ENCODE measurements at regions not wholly inside any gene's neighbourhood (a gene's known extent, or its start where the extent isn't known, plus 50 kb on each side); places are given as distances from the start of the nearest gene placed in this dataset.

GRCh38 chr10:45199205-45199740 is 116.1 kb downstream of the OR13A1 start:
- DNase-seq (ENCODE audit: low read depth), result no peak
- no peak for TF ChIP-seq MAX (IDR thresholded peaks at IDR 0.05; ENCODE audit: low read depth, low read length)
- no peak for TF ChIP-seq MYC (IDR thresholded peaks at IDR 0.05; ENCODE audit: low read depth, low read length)
- no peak for TF ChIP-seq CTCF (IDR thresholded peaks at IDR 0.05; ENCODE audit: low read depth, low read length)
- TF ChIP-seq POLR2A (IDR thresholded peaks at IDR 0.05; ENCODE audit: extremely low read depth, insufficient read length), result no peak
- H3K4me3 ChIP-seq (ENCODE audit: low read depth, low read length), result no peak overlapping the region

- TF ChIP-seq MAX (IDR thresholded peaks at IDR 0.05; ENCODE audit: low read depth, low read length), result no peak
- no peak overlapping the region for H3K4me3 ChIP-seq (ENCODE audit: low read depth, low read length)
- DNase-seq (ENCODE audit: low read depth), result no peak
These were observed 114.1 kb downstream of the OR13A1 start for GRCh38 chr10:45201271-45201670.

GRCh38 chr10:45202242-45202641 is 113.2 kb downstream of the OR13A1 start:
- DNase-seq (ENCODE audit: low read depth), result no peak
- no peak overlapping the region for H3K4me3 ChIP-seq (ENCODE audit: low read depth, low read length)
- TF ChIP-seq MYC (IDR thresholded peaks at IDR 0.05; ENCODE audit: low read depth, low read length), result no peak
- no peak for TF ChIP-seq MAX (IDR thresholded peaks at IDR 0.05; ENCODE audit: low read depth, low read length)
- no peak for TF ChIP-seq POLR2A (IDR thresholded peaks at IDR 0.05; ENCODE audit: extremely low read depth, insufficient read length)
- no peak for TF ChIP-seq CTCF (IDR thresholded peaks at IDR 0.05; ENCODE audit: low read depth, low read length)

DNA sequence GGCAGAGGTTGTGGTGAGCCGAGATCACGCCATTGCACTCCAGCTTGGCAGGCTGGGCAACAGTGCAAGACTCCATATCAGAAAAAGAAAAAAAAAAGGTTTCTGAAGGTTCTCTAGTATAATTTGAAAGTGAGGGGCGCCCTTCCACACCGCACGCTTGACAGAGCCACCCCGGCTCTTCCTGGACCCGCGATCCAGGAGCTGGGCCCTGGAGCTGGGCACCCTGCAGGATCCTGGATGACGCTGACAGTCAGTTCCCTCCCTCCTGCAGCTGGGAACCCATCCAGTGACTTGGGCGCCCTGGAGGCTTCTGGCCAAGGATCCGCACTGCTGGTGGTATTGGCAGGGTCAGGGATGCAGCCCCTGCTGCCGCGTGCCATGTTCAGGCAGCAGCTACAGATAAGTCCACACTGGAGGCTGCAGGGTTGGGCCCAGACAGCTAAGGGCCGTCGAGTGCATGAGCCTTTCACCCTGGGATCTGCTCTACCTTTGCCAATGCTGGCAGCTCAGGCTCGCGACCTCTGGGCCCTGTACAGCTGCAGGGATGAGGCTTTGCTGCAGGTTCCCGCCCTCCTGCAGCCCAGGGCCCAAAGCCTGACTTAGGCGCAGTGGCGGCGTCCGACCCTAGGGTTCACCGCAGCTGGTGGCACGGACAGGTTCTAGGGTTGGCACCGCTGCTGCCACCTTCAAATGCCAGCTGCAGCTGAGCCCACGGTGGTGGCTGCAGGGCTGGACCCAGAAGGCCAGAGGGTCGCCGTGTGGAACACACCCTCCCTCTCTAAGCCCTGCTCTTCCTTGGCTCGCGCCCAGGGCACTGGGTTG is 110.2 kb downstream of the OR13A1 start:
- no peak for DNase-seq (ENCODE audit: low read depth)
- no peak for TF ChIP-seq MAX (IDR thresholded peaks at IDR 0.05; ENCODE audit: low read depth, low read length)
- no peak for TF ChIP-seq MYC (IDR thresholded peaks at IDR 0.05; ENCODE audit: low read depth, low read length)
- TF ChIP-seq POLR2A (IDR thresholded peaks at IDR 0.05; ENCODE audit: extremely low read depth, insufficient read length), result no peak
- TF ChIP-seq CTCF (IDR thresholded peaks at IDR 0.05; ENCODE audit: low read depth, low read length), result no peak
- no peak overlapping the region for H3K4me3 ChIP-seq (ENCODE audit: low read depth, low read length)

DNA sequence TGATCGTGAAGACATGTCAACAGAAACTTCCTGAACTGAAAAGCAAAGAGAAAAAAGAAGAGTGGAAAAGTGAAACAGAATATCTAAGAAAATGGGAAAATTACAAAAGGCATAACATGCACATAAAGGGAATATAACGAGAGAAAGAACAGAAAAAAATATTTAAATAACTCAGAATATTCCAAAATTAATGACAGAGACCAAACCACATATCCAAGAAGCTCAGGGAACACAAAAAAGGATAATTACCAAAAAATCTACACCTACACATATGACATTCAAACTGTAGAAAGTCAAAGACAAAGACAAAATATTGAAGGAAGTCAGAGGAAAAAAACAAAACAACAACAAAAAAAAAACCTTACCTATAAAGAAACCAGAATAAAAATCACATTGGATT is 105.5 kb downstream of the OR13A1 start:
- H3K4me3 ChIP-seq (ENCODE audit: low read depth, low read length), result no peak overlapping the region
- no peak for DNase-seq (ENCODE audit: low read depth)
- TF ChIP-seq MYC (IDR thresholded peaks at IDR 0.05; ENCODE audit: low read depth, low read length) (no peak), MAX (IDR thresholded peaks at IDR 0.05; ENCODE audit: low read depth, low read length) (no peak), CTCF (IDR thresholded peaks at IDR 0.05; ENCODE audit: low read depth, low read length) (no peak), POLR2A (IDR thresholded peaks at IDR 0.05; ENCODE audit: extremely low read depth, insufficient read length) (no peak)

GRCh38 chr10:45211576-45211975 is 103.8 kb downstream of the OR13A1 start:
- no peak for TF ChIP-seq MYC (IDR thresholded peaks at IDR 0.05; ENCODE audit: low read depth, low read length)
- TF ChIP-seq POLR2A (IDR thresholded peaks at IDR 0.05; ENCODE audit: extremely low read depth, insufficient read length), result no peak
- no peak for TF ChIP-seq CTCF (IDR thresholded peaks at IDR 0.05; ENCODE audit: low read depth, low read length)
- no peak for TF ChIP-seq MAX (IDR thresholded peaks at IDR 0.05; ENCODE audit: low read depth, low read length)
- no peak for DNase-seq (ENCODE audit: low read depth)
- no peak overlapping the region for H3K4me3 ChIP-seq (ENCODE audit: low read depth, low read length)

Data from NB4 (cell line).